SK-N-MC (cell line): ENCODE measurements at regions not wholly inside any gene's neighbourhood (a gene's known extent, or its start where the extent isn't known, plus 50 kb on each side); places are given as distances from the start of the nearest gene placed in this dataset.

Experiments
- EZH2 ChIP-seq: fragments of 200-600 bp; sonication (generic); IDR thresholded peaks from one replicate; pipeline ENCODE4 v1.6.1; 2017; ENCODE audit warnings: antibody characterized with exemption
- POLR2AphosphoS5 ChIP-seq: IDR thresholded peaks from 2 replicates; pipeline ENCODE4 v1.6.1; 2012; ENCODE audit warnings: mild to moderate bottlenecking, low read depth, low read length, borderline replicate concordance

DNA sequence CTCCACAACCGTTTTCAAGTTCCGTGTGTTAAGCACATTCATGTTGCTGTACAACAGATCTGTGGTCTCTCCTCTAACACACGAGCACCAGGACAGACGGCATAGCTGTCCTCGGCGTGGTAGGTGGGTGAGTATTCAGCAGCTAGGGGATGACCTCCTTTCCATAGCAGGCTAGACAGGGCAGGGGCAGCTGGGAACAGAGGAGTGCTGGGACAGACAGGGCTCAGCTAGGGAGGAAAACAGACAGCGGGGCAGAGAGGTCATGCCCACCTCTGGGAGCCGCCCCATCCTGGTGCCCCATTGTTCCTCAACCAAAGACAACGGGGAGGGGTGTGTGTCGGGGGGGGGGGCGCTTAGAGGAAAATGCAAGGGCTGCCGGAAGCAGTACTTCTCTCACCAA, 271.5 kb upstream of the FOXQ1 start:
- TF ChIP-seq EZH2 (no peak), POLR2AphosphoS5 (no peak)
